ENCODE measurements at regions not wholly inside any gene's neighbourhood (a gene's known extent, or its start where the extent isn't known, plus 50 kb on each side); places are given as distances from the start of the nearest gene placed in this dataset.

- ChIA-PET CTCF (no interaction called here), POLR2A (no interaction called here), RAD21 (ENCODE audit: low non-redundant PET in 1 of 2, low total read pairs in 2 of 2, uncharacterized antibody in 2 of 2, unreplicated experiment in 2 of 2) (no interaction called here)
- ATAC-seq (no peak), DNase-seq (ENCODE audit: low read depth, low spot score) (no peak)
- no peak overlapping the region for H2AFZ ChIP-seq (ENCODE audit: low read depth, low read length, poor library complexity, severe bottlenecking)
- no peak overlapping the region for H3K27ac ChIP-seq (ENCODE audit: low read depth, low read length)
- no TSS peak for BruUV-seq (replicated peaks)
- no peaks in the 10 kb centered on the region for H3K9me3 ChIP-seq (ENCODE audit: control insufficient read depth in 1 of 2, insufficient read depth in 1 of 2, low read depth in 1 of 2, low read length in 2 of 2)
- no peaks in the 10 kb centered on the region for H4K20me1 ChIP-seq (ENCODE audit: insufficient read depth)
- no peaks in the 10 kb centered on the region for H3K36me3 ChIP-seq (ENCODE audit: control insufficient read depth in 1 of 2, insufficient read depth in 2 of 2, low read length in 2 of 2)
- no peaks in the 10 kb centered on the region for H3K27me3 ChIP-seq (ENCODE audit: insufficient read depth, low read length)
- TF ChIP-seq ATF3 (IDR thresholded peaks at IDR 0.05) (no peak), POLR2A (IDR thresholded peaks at IDR 0.05; ENCODE audit: borderline replicate concordance, extremely low read depth, insufficient read depth, insufficient read length) (no peak), JUND (IDR thresholded peaks at IDR 0.05) (no peak), SP1 (IDR thresholded peaks at IDR 0.05; ENCODE audit: low read depth) (no peak), POLR2AphosphoS5 (IDR thresholded peaks at IDR 0.05; ENCODE audit: low read depth, low read length) (no peak), ZNF274 (IDR thresholded peaks at IDR 0.05; ENCODE audit: low read depth, low read length) (no peak), EGR1 (IDR thresholded peaks at IDR 0.05; ENCODE audit: low read depth) (no peak), CEBPB (IDR thresholded peaks at IDR 0.05; ENCODE audit: low read depth) (no peak), FOSL1 (IDR thresholded peaks at IDR 0.05; ENCODE audit: low read depth) (no peak), CBX3 (IDR thresholded peaks at IDR 0.05; ENCODE audit: low read depth) (no peak), SIN3A (IDR thresholded peaks at IDR 0.05; ENCODE audit: low read depth) (no peak), REST (IDR thresholded peaks at IDR 0.05; ENCODE audit: low read depth) (no peak), TCF7L2 (IDR thresholded peaks at IDR 0.05; ENCODE audit: borderline replicate concordance, extremely low read depth, insufficient read depth, insufficient read length) (no peak)
- H3K4me2 ChIP-seq (ENCODE audit: low read length) = no peak overlapping the region
- intact Hi-C loops (cut with micrococcal nuclease) = no loop called here
- H3K79me2 ChIP-seq (ENCODE audit: insufficient read depth, low read length) = no peaks in the 10 kb centered on the region
- no peak overlapping the region for H3K9ac ChIP-seq (ENCODE audit: low read length)
- H3K4me1 ChIP-seq (ENCODE audit: control insufficient read depth in 1 of 2, insufficient read depth in 2 of 2, low read length in 2 of 2) = peaks cover 0 to 4% of the 10 kb centered on the region in 2 experiments; a peak in 2 of 4 replicates
- no peaks in the 10 kb centered on the region for H3K9me2 ChIP-seq (ENCODE audit: insufficient read depth)
- no peak overlapping the region for H3K4me3 ChIP-seq (replicated peaks in 1 of 2; ENCODE audit: low read depth in 1 of 2, low read length in 2 of 2)
Observed at GRCh38 chr14:101246894-101247841, 314.1 kb upstream of the DIO3 start.
